SK-N-SH (cell line): ENCODE measurements at regions not wholly inside any gene's neighbourhood (a gene's known extent, or its start where the extent isn't known, plus 50 kb on each side); places are given as distances from the start of the nearest gene placed in this dataset.

Experiments
- CTCF ChIA-PET: fragments of 300-600, 350-600 bp; formaldehyde crosslinking; extraction: SDS; loops from one replicate; lab custom pipeline; 2021; lab: Yijun Ruan, JAX
- POLR2A ChIA-PET: fragments of 350-600 bp; sonication (Branson Sonifier 250); formaldehyde crosslinking; extraction: SDS; loops from one replicate; lab custom pipeline; 2020; ENCODE audit warnings: antibody characterized with exemption, inconsistent platforms; lab: Yijun Ruan, JAX
- DNase-seq: peaks from one replicate; pipeline ENCODE4 v3.0.0; 2012
- H2AFZ ChIP-seq: fragments of 200-600 bp; sonication (generic); 2 replicates; pipeline ENCODE4 v1.8.1; 2016; ENCODE audit warnings: antibody characterized with exemption, mild to moderate bottlenecking, low read depth
- H3F3A ChIP-seq: fragments of 200-600 bp; sonication (generic); replicated peaks from 2 replicates; pipeline ENCODE3; 2016; ENCODE audit warnings: antibody characterized with exemption, mild to moderate bottlenecking; ENCODE audit not compliant: insufficient read depth
- H3K27ac ChIP-seq, 2 experiments: fragments of 200-500 bp in 1 of 2; fragments of 200-600 bp in 1 of 2; sonication (Bioruptor generic) in 1 of 2; sonication (generic), shearing (Covaris generic) in 1 of 2; 2 replicates each; pipeline versions ENCODE4 v1.5.1 to v1.6.1; 2014 to 2016; ENCODE audit warnings: low read depth in 2 of 2, inconsistent platforms in 1 of 2, low read length in 1 of 2, mild to moderate bottlenecking in 1 of 2, mixed read lengths in 1 of 2
- H3K27me3 ChIP-seq: fragments of 200-600 bp; sonication (generic), shearing (Covaris generic); 2 replicates; pipeline ENCODE4 v1.6.1; 2016; ENCODE audit warnings: mixed run types; ENCODE audit not compliant: insufficient read depth
- H3K36me3 ChIP-seq, 2 experiments: fragments of 200-500 bp in 1 of 2; fragments of 200-600 bp in 1 of 2; sonication (Bioruptor generic) in 1 of 2; sonication (generic) in 1 of 2; replicated peaks in 1 of 2; 2 replicates each; pipeline versions ENCODE3 to v1.5.1; 2014 to 2016; ENCODE audit warnings: low read length in 1 of 2, mild to moderate bottlenecking in 1 of 2; ENCODE audit not compliant: insufficient read depth in 2 of 2, control insufficient read depth in 1 of 2
- H3K4me1 ChIP-seq, 2 experiments: fragments of 200-500 bp in 1 of 2; fragments of 200-600 bp in 1 of 2; sonication (Bioruptor generic) in 1 of 2; sonication (generic), shearing (Covaris generic) in 1 of 2; 2 replicates each; pipeline versions ENCODE4 v1.5.1 to v1.6.1; 2014 to 2016; ENCODE audit warnings: low read depth in 1 of 2, low read length in 1 of 2, mixed run types in 1 of 2; ENCODE audit not compliant: insufficient read depth in 2 of 2, control insufficient read depth in 1 of 2
- H3K4me2 ChIP-seq: fragments of 200-600 bp; sonication (generic), shearing (Covaris generic); 2 replicates; pipeline ENCODE4 v1.6.1; 2017; ENCODE audit warnings: mixed run types
- H3K4me3 ChIP-seq, 2 experiments: fragments of 200-500 bp in 1 of 2; fragments of 200-600 bp in 1 of 2; sonication (Bioruptor generic) in 1 of 2; sonication (generic), shearing (Covaris generic) in 1 of 2; 2 replicates each; pipeline versions ENCODE4 v1.5.1 to v1.8.1; 2014 to 2016; ENCODE audit warnings: low read depth in 2 of 2, inconsistent platforms in 1 of 2, low read length in 1 of 2, mild to moderate bottlenecking in 1 of 2, mixed read lengths in 1 of 2, moderate library complexity in 1 of 2
- H3K79me2 ChIP-seq: fragments of 200-600 bp; sonication (generic); 2 replicates; pipeline ENCODE4 v1.8.1; 2017; ENCODE audit warnings: mild to moderate bottlenecking; ENCODE audit not compliant: insufficient read depth
- H3K9ac ChIP-seq: fragments of 200-600 bp; sonication (generic); 2 replicates; pipeline ENCODE4 v1.6.1; 2017; ENCODE audit warnings: mixed run types
- H3K9me2 ChIP-seq: fragments of 200-600 bp; sonication (generic); 2 replicates; pipeline ENCODE4 v1.6.1; 2017; ENCODE audit warnings: mixed run types
- H3K9me3 ChIP-seq: fragments of 200-600 bp; sonication (generic); 2 replicates; pipeline ENCODE4 v1.6.1; 2017; ENCODE audit warnings: mixed run types, mild to moderate bottlenecking, moderate library complexity
- H4K20me1 ChIP-seq: fragments of 200-600 bp; sonication (generic); 2 replicates; pipeline ENCODE4 v1.6.1; 2017; ENCODE audit warnings: mild to moderate bottlenecking, mixed run types; ENCODE audit not compliant: insufficient read depth
- ELF1 ChIP-seq: IDR thresholded peaks from 2 replicates; pipeline ENCODE4 v1.4.0; 2012
- EP300 ChIP-seq, 2 experiments: IDR thresholded peaks; 2 replicates each; pipeline versions ENCODE4 v1.4.0 to v1.6.1; 2012; ENCODE audit warnings: borderline replicate concordance in 1 of 2, low read depth in 1 of 2, low read length in 1 of 2
- FOXJ3 ChIP-seq: sonication (generic); formaldehyde crosslinking; IDR thresholded peaks from 2 replicates; pipeline ENCODE4 v1.5.1; 2020; ENCODE audit warnings: mild to moderate bottlenecking, missing genetic modification reagents
- FOXM1 ChIP-seq: IDR thresholded peaks from 2 replicates; pipeline ENCODE4 v1.4.0; 2012; ENCODE audit warnings: low read depth, mild to moderate bottlenecking
- NRF1 ChIP-seq: IDR thresholded peaks from 2 replicates; pipeline ENCODE4 v1.6.1; 2012; ENCODE audit warnings: low read depth, mild to moderate bottlenecking, low read length
- POLR2AphosphoS5 ChIP-seq: IDR thresholded peaks from 2 replicates; pipeline ENCODE4 v1.6.1; 2012; ENCODE audit warnings: low read depth, low read length
- RAD21 ChIP-seq: IDR thresholded peaks from 2 replicates; pipeline ENCODE4 v1.6.1; 2012; ENCODE audit warnings: mild to moderate bottlenecking, low read length
- RCOR1 ChIP-seq: fragments of 150-350 bp; IDR thresholded peaks from 2 replicates; pipeline ENCODE4 v1.6.1; 2017; ENCODE audit warnings: antibody characterized with exemption, low read length
- RFX5 ChIP-seq: IDR thresholded peaks from 2 replicates; pipeline ENCODE4 v1.6.1; 2012; ENCODE audit warnings: mild to moderate bottlenecking, improper control_type of control experiment, low read length
- SMC3 ChIP-seq: IDR thresholded peaks from 2 replicates; pipeline ENCODE4 v1.6.1; 2012; ENCODE audit warnings: low read depth, low read length, improper control_type of control experiment
- TAF1 ChIP-seq: IDR thresholded peaks from 2 replicates; pipeline ENCODE4 v1.6.1; 2012; ENCODE audit warnings: low read depth, mild to moderate bottlenecking, low read length, moderate library complexity, borderline replicate concordance
- YY1 ChIP-seq: IDR thresholded peaks from 2 replicates; pipeline ENCODE4 v1.4.0; 2012; ENCODE audit warnings: low read depth, mild to moderate bottlenecking
- WGBS: methylation state at CpG from one replicate; pipeline ENCODE4 v1.1.6; 2017; ENCODE audit warnings: low lambda C conversion rate; 5-methylcytosine and 5-hydroxymethylcytosine counted together
- TF ChIP-seq, protein P1 (sequence below): fragments of 150-350 bp; IDR thresholded peaks from 2 replicates; pipeline ENCODE4 v1.6.1; 2017; ENCODE audit warnings: antibody characterized with exemption, low read length, low read depth, borderline replicate concordance
- TF ChIP-seq, protein P2 (sequence below): fragments of 200-600 bp; sonication (generic); IDR thresholded peaks from 2 replicates; pipeline ENCODE4 v1.6.1; 2017; ENCODE audit warnings: antibody characterized with exemption, mild to moderate bottlenecking, moderate library complexity
- TF ChIP-seq, protein P3 (sequence below): IDR thresholded peaks from 2 replicates; pipeline ENCODE4 v1.6.1; 2012; ENCODE audit warnings: mild to moderate bottlenecking, low read depth, low read length, moderate library complexity

DNA sequence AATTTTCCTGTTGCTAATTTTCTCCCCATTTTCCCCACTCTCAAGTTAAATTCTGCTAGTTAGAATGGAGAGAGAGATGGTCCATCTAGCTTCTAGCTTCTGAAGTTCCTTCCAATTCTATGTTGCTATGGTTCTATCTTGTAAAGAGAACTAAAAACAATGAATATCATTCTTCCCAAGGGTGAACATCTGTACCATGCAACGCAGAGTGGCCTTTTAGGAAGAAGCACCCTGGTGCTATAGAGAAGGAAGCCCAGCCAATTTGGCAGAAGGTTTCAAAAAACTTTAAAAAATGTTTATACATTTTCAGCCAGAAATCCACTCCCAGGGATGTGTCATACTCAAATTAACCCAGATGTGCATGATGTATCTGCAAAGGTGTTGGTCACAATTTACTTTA, 149.1 kb downstream of the SEMA6D start:
- CTCF ChIA-PET, result no interaction called here
- 52% methylated on average over 1 of the region's 1 CpG for WGBS
- no peaks in the 10 kb centered on the region for H3K9me3 ChIP-seq
- no peaks in the 10 kb centered on the region; a peak in 1 of 4 replicates for H3K4me1 ChIP-seq
- no peaks in the 10 kb centered on the region for H3F3A ChIP-seq
- no peak overlapping the region for H3K9ac ChIP-seq
- no peak overlapping the region for H3K4me2 ChIP-seq
- DNase-seq, result no peak
- no peak overlapping the region for H3K4me3 ChIP-seq
- TF ChIP-seq EP300 (IDR thresholded peaks at IDR 0.05; ENCODE audit: borderline replicate concordance in 1 of 2, low read depth in 1 of 2, low read length in 1 of 2), result no peak
- no peak for TF ChIP-seq RCOR1
- no peak for TF ChIP-seq TAF1
- TF ChIP-seq, protein P1, sequence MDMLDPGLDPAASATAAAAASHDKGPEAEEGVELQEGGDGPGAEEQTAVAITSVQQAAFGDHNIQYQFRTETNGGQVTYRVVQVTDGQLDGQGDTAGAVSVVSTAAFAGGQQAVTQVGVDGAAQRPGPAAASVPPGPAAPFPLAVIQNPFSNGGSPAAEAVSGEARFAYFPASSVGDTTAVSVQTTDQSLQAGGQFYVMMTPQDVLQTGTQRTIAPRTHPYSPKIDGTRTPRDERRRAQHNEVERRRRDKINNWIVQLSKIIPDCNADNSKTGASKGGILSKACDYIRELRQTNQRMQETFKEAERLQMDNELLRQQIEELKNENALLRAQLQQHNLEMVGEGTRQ, result no peak
- TF ChIP-seq FOXJ3, result no peak
- no peak for TF ChIP-seq NRF1
- TF ChIP-seq POLR2AphosphoS5, result no peak
- TF ChIP-seq FOXM1, result no peak
- TF ChIP-seq ELF1, result no peak
- TF ChIP-seq, protein P2, sequence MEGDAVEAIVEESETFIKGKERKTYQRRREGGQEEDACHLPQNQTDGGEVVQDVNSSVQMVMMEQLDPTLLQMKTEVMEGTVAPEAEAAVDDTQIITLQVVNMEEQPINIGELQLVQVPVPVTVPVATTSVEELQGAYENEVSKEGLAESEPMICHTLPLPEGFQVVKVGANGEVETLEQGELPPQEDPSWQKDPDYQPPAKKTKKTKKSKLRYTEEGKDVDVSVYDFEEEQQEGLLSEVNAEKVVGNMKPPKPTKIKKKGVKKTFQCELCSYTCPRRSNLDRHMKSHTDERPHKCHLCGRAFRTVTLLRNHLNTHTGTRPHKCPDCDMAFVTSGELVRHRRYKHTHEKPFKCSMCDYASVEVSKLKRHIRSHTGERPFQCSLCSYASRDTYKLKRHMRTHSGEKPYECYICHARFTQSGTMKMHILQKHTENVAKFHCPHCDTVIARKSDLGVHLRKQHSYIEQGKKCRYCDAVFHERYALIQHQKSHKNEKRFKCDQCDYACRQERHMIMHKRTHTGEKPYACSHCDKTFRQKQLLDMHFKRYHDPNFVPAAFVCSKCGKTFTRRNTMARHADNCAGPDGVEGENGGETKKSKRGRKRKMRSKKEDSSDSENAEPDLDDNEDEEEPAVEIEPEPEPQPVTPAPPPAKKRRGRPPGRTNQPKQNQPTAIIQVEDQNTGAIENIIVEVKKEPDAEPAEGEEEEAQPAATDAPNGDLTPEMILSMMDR, result no peak
- TF ChIP-seq, protein P3, sequence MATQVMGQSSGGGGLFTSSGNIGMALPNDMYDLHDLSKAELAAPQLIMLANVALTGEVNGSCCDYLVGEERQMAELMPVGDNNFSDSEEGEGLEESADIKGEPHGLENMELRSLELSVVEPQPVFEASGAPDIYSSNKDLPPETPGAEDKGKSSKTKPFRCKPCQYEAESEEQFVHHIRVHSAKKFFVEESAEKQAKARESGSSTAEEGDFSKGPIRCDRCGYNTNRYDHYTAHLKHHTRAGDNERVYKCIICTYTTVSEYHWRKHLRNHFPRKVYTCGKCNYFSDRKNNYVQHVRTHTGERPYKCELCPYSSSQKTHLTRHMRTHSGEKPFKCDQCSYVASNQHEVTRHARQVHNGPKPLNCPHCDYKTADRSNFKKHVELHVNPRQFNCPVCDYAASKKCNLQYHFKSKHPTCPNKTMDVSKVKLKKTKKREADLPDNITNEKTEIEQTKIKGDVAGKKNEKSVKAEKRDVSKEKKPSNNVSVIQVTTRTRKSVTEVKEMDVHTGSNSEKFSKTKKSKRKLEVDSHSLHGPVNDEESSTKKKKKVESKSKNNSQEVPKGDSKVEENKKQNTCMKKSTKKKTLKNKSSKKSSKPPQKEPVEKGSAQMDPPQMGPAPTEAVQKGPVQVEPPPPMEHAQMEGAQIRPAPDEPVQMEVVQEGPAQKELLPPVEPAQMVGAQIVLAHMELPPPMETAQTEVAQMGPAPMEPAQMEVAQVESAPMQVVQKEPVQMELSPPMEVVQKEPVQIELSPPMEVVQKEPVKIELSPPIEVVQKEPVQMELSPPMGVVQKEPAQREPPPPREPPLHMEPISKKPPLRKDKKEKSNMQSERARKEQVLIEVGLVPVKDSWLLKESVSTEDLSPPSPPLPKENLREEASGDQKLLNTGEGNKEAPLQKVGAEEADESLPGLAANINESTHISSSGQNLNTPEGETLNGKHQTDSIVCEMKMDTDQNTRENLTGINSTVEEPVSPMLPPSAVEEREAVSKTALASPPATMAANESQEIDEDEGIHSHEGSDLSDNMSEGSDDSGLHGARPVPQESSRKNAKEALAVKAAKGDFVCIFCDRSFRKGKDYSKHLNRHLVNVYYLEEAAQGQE, result no peak
- TF ChIP-seq RAD21, result no peak
- TF ChIP-seq RFX5, result no peak
- no peak for TF ChIP-seq SMC3
- no peak for TF ChIP-seq YY1
- no peak overlapping the region for H3K27ac ChIP-seq
- no peaks in the 10 kb centered on the region for H3K79me2 ChIP-seq
- no peak overlapping the region for H2AFZ ChIP-seq
- H3K36me3 ChIP-seq, result no peaks in the 10 kb centered on the region
- no peaks in the 10 kb centered on the region for H3K9me2 ChIP-seq
- no peaks in the 10 kb centered on the region for H4K20me1 ChIP-seq
- H3K27me3 ChIP-seq, result no peaks in the 10 kb centered on the region
- POLR2A ChIA-PET, result no interaction called here
